Sigmoid colon (tissue), 6 donors: ENCODE measurements at regions not wholly inside any gene's neighbourhood (a gene's known extent, or its start where the extent isn't known, plus 50 kb on each side); places are given as distances from the start of the nearest gene placed in this dataset.

Source experiments
- DNase-seq: peaks from one replicate; pipeline ENCODE4 v3.0.0-alpha.2; 2019
- H3K27ac ChIP-seq, 4 donors: fragments of 200-600 bp; sonication (generic); one replicate each; pipeline ENCODE4 v1.5.1; 2016 to 2019; ENCODE audit warnings: mild to moderate bottlenecking in 1 of 4
- H3K27me3 ChIP-seq, 3 donors: fragments of 200-600 bp; sonication (generic); one replicate each; pipeline ENCODE4 v1.5.1; 2019; ENCODE audit warnings: mild to moderate bottlenecking in 1 of 3
- H3K36me3 ChIP-seq, 4 donors: fragments of 200-600 bp; sonication (generic); one replicate each; pipeline ENCODE4 v1.5.1; 2016 to 2019
- H3K4me1 ChIP-seq, 4 donors: fragments of 200-600 bp; sonication (generic); one replicate each; pipeline ENCODE4 v1.5.1; 2017 to 2019
- H3K4me3 ChIP-seq, 4 donors: fragments of 200-600 bp; sonication (generic); one replicate each; pipeline ENCODE4 v1.5.1; 2017 to 2019; ENCODE audit warnings: mild to moderate bottlenecking in 2 of 4, moderate library complexity in 1 of 4
- H3K9me3 ChIP-seq, 4 donors: fragments of 200-600 bp in 3 of 4; sonication (generic) in 3 of 4; one replicate each; pipeline versions ENCODE4 v1.5.1 to v1.6.1; 2013 to 2019
- EP300 ChIP-seq, 4 donors: sonication (generic); formaldehyde crosslinking; IDR thresholded peaks; one replicate each; pipeline ENCODE4 v1.6.1; 2017; ENCODE audit warnings: antibody characterized with exemption in 4 of 4
- POLR2A ChIP-seq, 2 donors: fragments of 450-650 bp; IDR thresholded peaks; one replicate each; pipeline ENCODE4 v1.6.1; 2016; ENCODE audit warnings: antibody characterized with exemption in 2 of 2, mild to moderate bottlenecking in 2 of 2, moderate library complexity in 2 of 2
- POLR2AphosphoS5 ChIP-seq, 4 donors: sonication (generic); formaldehyde crosslinking; IDR thresholded peaks; one replicate each; pipeline ENCODE4 v1.6.1; 2017; ENCODE audit warnings: antibody characterized with exemption in 4 of 4
- WGBS, 2 donors: extraction: QIAGEN DNeasy Blood & Tissue Kit; methylation state at CpG; one replicate each; pipeline ENCODE4 v1.1.7; 2013; 5-methylcytosine and 5-hydroxymethylcytosine counted together
- intact Hi-C: fragments of 100-400 bp; cut with DNase I; formaldehyde crosslinking; loops from one replicate; pipeline ENCODE4 v1.15.1; 2023
- TF ChIP-seq, protein P1 (sequence below), 4 experiments: fragments of 450-650 bp in 3 of 4; fragments of 200-600 bp in 1 of 4; IDR thresholded peaks; one replicate each; pipeline ENCODE4 v1.5.1; 2016 to 2019; ENCODE audit warnings: antibody characterized with exemption in 4 of 4, mild to moderate bottlenecking in 3 of 4, moderate library complexity in 2 of 4
- donor health status: healthy with polysubstance abuse.
- donor health status: healthy.

DNA sequence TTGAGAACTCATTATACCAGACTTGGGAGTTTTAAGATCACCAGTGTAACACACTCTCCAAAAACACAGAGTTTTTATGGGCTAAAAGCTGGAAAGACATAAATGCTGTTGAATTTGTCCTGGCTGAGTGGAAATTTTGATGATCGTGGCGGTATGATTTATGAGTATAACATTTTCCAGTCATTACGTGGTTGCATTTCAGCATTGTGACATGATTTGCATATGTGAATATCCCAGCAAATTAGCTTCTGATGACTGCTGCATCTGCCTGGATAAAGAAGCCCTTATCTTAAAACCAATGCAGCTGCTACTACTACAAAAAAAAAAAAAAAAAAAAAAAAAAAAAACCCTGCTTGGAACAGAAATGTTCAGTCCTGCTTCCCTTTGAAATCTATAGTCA is 850.9 kb downstream of the TFAP2A start:
- no peak for DNase-seq
- Histone ChIP-seq H3K27me3 (no peaks in the 10 kb centered on the region), H3K9me3 (no peaks in the 10 kb centered on the region), H3K36me3 (no peaks in the 10 kb centered on the region), H3K4me3 (no peak overlapping the region), H3K27ac (no peak overlapping the region), H3K4me1 (no peaks in the 10 kb centered on the region)
- intact Hi-C loops: no loop called here
- WGBS, 2 donors: 57 to 75% methylated on average over 3 of the region's 3 CpGs
- TF ChIP-seq, protein P1, sequence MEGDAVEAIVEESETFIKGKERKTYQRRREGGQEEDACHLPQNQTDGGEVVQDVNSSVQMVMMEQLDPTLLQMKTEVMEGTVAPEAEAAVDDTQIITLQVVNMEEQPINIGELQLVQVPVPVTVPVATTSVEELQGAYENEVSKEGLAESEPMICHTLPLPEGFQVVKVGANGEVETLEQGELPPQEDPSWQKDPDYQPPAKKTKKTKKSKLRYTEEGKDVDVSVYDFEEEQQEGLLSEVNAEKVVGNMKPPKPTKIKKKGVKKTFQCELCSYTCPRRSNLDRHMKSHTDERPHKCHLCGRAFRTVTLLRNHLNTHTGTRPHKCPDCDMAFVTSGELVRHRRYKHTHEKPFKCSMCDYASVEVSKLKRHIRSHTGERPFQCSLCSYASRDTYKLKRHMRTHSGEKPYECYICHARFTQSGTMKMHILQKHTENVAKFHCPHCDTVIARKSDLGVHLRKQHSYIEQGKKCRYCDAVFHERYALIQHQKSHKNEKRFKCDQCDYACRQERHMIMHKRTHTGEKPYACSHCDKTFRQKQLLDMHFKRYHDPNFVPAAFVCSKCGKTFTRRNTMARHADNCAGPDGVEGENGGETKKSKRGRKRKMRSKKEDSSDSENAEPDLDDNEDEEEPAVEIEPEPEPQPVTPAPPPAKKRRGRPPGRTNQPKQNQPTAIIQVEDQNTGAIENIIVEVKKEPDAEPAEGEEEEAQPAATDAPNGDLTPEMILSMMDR (IDR thresholded peaks at IDR 0.05): no peak
- TF ChIP-seq EP300 (IDR thresholded peaks at IDR 0.05) (no peak), POLR2A (IDR thresholded peaks at IDR 0.05) (no peak), POLR2AphosphoS5 (IDR thresholded peaks at IDR 0.05) (no peak)

DNA sequence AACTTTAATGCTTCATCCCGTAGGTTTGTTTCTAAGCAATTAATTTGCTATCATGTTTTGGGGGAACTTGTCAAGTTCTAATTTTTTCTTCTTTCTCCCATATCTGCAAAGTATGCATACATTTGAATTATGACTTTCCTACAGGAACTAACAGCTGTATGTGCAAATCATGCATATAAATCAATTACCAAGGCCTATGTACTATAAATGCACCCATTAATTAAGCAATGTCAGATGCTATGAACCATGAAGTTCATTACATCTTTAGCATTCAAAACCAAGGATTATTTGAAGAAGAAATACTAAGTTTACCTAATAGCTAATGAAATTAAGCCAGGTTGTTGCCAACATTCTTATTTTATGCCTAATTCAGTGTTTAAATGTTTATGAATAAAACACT is 851.3 kb downstream of the TFAP2A start:
- DNase-seq: no peak
- TF ChIP-seq, protein P1 (IDR thresholded peaks at IDR 0.05): no peak
- TF ChIP-seq POLR2A (IDR thresholded peaks at IDR 0.05) (no peak), EP300 (IDR thresholded peaks at IDR 0.05) (no peak), POLR2AphosphoS5 (IDR thresholded peaks at IDR 0.05) (no peak)
- 82 to 88% methylated on average over 1 of the region's 1 CpG for WGBS, 2 donors
- Histone ChIP-seq H3K9me3 (no peaks in the 10 kb centered on the region), H3K36me3 (no peaks in the 10 kb centered on the region), H3K27me3 (no peaks in the 10 kb centered on the region), H3K4me1 (no peaks in the 10 kb centered on the region), H3K27ac (no peak overlapping the region), H3K4me3 (no peak overlapping the region)
- intact Hi-C loops: no loop called here

DNA sequence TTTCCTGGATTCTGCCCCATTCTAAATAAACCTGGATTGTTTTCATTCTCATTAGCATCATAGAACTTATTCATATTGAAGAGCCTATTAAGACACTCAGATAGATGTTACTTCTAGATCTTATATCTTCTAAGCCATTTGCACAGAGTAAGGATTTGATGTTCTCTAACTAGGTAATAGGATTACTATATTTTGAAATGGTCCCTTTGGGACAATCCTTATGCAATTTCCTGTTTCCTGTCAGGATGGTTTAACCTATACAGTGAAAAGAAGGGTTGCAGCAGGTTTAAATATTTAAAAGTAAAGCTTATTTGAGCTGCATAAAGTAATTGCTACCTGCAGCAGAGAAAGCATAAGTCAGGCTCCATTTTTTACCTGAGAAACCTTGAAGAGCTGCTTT is 860.1 kb downstream of the TFAP2A start:
- Histone ChIP-seq H3K4me1 (no peaks in the 10 kb centered on the region), H3K36me3 (no peaks in the 10 kb centered on the region), H3K4me3 (no peak overlapping the region), H3K27ac (no peak overlapping the region), H3K9me3 (peaks cover 0 to 10% (median 2%) of the 10 kb centered on the region in 4 donors), H3K27me3 (no peaks in the 10 kb centered on the region)
- TF ChIP-seq POLR2A (IDR thresholded peaks at IDR 0.05): no peak
- TF ChIP-seq, protein P1 (IDR thresholded peaks at IDR 0.05): no peak
- no peak for TF ChIP-seq EP300 (IDR thresholded peaks at IDR 0.05)
- TF ChIP-seq POLR2AphosphoS5 (IDR thresholded peaks at IDR 0.05): no peak
- intact Hi-C loops: no loop called here
- DNase-seq: no peak

DNA sequence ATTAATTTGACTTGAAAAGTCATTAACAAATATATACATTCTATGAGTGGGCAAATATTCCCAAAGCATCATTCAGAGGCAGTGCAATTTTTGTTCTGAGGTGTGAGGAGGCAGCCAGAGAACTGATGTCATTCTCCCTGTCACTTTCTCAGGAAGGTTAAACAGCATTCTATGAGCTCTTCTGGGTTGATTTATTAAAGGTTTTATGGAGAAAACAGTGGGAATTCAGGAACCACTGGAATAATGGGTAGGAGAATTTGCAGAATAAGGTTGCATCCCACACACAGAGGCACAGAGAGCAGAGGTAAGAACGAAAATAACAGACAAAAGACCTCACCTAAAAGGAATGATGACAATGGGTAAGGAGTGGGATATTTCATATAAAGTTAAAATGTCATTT is 860.6 kb downstream of the TFAP2A start:
- intact Hi-C loops: no loop called here
- Histone ChIP-seq H3K4me3 (no peak overlapping the region), H3K4me1 (no peaks in the 10 kb centered on the region), H3K36me3 (no peaks in the 10 kb centered on the region), H3K27ac (no peak overlapping the region), H3K27me3 (no peaks in the 10 kb centered on the region), H3K9me3 (peaks cover 0 to 12% (median 2%) of the 10 kb centered on the region in 4 donors)
- no peak for DNase-seq
- TF ChIP-seq POLR2AphosphoS5 (IDR thresholded peaks at IDR 0.05) (no peak), POLR2A (IDR thresholded peaks at IDR 0.05) (no peak), EP300 (IDR thresholded peaks at IDR 0.05) (no peak)
- TF ChIP-seq, protein P1 (IDR thresholded peaks at IDR 0.05): no peak
- WGBS, 2 donors: 42 to 56% methylated on average over 1 of the region's 1 CpG

DNA sequence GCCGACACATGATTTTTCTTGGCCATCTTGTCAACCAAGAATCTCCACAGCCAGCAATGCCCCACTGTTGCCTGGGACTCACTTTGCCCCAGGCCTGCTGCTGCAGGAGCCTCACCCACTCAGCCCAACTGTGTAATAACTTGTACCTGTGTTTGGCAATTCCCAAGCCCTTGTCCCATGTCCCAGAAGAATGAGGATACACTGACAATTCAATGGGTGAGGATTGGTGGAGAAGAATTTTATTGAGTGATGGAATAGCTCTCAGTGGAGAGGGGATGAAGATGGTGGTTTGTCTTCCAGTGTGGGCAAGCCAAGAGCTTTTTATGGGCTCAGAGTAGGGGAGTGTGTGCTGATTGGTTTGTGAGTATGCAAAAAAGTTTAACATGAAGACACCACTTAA is 861.9 kb downstream of the TFAP2A start:
- intact Hi-C loops: no loop called here
- H3K4me1 ChIP-seq: no peaks in the 10 kb centered on the region
- no peaks in the 10 kb centered on the region for H3K27me3 ChIP-seq
- no peak overlapping the region for H3K4me3 ChIP-seq
- no peak overlapping the region for H3K27ac ChIP-seq
- TF ChIP-seq POLR2A (IDR thresholded peaks at IDR 0.05): no peak
- TF ChIP-seq, protein P1 (IDR thresholded peaks at IDR 0.05): no peak
- no peak for TF ChIP-seq EP300 (IDR thresholded peaks at IDR 0.05)
- TF ChIP-seq POLR2AphosphoS5 (IDR thresholded peaks at IDR 0.05): no peak
- no peak for DNase-seq
- H3K9me3 ChIP-seq: peaks cover 0 to 12% (median 2%) of the 10 kb centered on the region in 4 donors
- no peaks in the 10 kb centered on the region for H3K36me3 ChIP-seq
- 54 to 96% methylated on average over 1 of the region's 1 CpG for WGBS, 2 donors
